ENCODE measurements at regions not wholly inside any gene's neighbourhood (a gene's known extent, or its start where the extent isn't known, plus 50 kb on each side); places are given as distances from the start of the nearest gene placed in this dataset.
"Not testable (repeated sequence)": the region's sequence is repeated elsewhere in the genome, so short reads cannot be mapped to it uniquely, and the experiment has no call there.

DNA sequence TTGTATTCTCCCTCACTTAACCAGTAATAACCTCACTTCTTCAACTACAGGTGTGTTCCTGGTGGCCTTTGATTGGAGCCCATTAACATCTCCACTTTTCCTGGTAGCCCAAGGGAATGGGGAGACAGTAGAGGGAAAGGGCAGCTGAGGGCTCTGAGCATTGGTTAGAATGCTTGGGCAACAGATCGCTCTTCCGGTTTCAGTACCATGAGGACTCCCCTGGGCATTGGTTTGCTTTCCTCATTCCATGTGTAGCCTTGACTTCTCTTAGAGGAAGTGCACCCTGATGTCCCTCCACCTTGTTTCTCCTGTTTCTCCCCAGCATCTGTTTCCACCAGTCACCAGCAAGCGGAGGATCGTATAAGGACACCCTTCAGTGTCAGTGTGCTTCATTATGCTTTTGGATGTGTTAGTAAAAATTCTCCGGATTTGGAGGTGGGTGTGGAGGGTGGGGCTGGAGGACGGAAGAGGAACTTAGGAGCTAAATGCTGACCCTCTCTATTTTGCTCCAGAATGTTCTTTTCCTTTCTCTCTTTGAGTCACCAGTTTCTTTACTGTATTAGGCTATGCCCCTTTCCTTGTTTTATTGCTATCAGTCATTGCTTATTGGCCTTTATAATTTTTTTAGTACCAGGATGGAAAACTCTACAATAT lies 50.6 kb upstream of the ZNG1B start:
- H3K4me3 ChIP-seq; FAIRE-seq; H3K4me1 ChIP-seq (ENCODE audit: control insufficient read depth, insufficient read depth, low read length); CTCF ChIA-PET; DNase-seq (ENCODE audit: low read depth, low spot score); ATAC-seq; H3K9me3 ChIP-seq (replicated peaks; ENCODE audit: control insufficient read depth, insufficient read depth, low read length); in situ Hi-C loops (cut with MboI); H3K27ac ChIP-seq (ENCODE audit: control insufficient read depth, insufficient read depth); intact Hi-C loops (cut with micrococcal nuclease; ENCODE audit: unreplicated experiment); H3K27me3 ChIP-seq (replicated peaks in 1 of 2; ENCODE audit: control insufficient read depth in 2 of 2, insufficient read depth in 2 of 2, low read length in 1 of 2); H3K79me2 ChIP-seq (ENCODE audit: control insufficient read depth, insufficient read depth, low read length); POLR2A ChIA-PET; H3K36me3 ChIP-seq (ENCODE audit: control insufficient read depth in 2 of 2, insufficient read depth in 2 of 2, low read length in 1 of 2); RAD21 ChIA-PET (ENCODE audit: unreplicated experiment); BruUV-seq (replicated peaks); H4K20me1 ChIP-seq (ENCODE audit: control insufficient read depth, insufficient read depth); H2AFZ ChIP-seq (ENCODE audit: control insufficient read depth, low read depth, low read length); H3K9ac ChIP-seq (ENCODE audit: control insufficient read depth, insufficient read depth, low read length); H3K4me2 ChIP-seq (ENCODE audit: control insufficient read depth, insufficient read depth): not testable (repeated sequence)
- SMC1A ChIA-PET (ENCODE audit: uncharacterized antibody, unreplicated experiment): interaction anchor here (1.9 kb wide), 1 partner anchor 10 kb away, joined by 6 read pairs; no protein-coding TSS in a partner anchor
- WGBS (ENCODE audit: insufficient coverage, insufficient replicate concordance, low lambda C conversion rate, missing lambda C conversion rate): 58% methylated on average over 6 of the region's 6 CpGs

DNA sequence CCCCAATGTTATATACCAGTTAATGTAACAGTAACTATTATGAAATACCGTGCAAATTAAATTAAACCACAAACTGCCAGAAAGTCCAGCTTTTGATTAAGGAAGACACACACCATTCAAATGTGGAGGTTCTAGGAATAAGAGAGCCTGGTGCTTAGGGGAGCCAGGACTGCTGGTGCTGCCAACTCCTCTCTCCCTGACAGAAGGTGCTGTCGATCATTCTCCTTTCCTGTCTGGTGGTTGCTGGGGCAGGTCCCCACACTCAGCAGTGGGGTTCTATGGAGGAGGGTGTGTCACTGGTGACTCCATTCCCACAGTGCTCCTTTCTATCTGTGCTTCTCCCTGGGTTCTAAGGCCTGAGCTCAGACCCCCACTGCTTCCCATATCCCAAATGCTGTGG lies 57.9 kb upstream of the ZNG1B start:
- H3K4me2 ChIP-seq (ENCODE audit: control insufficient read depth, insufficient read depth); H3K27ac ChIP-seq (ENCODE audit: control insufficient read depth, insufficient read depth); H3K36me3 ChIP-seq (ENCODE audit: control insufficient read depth in 2 of 2, insufficient read depth in 2 of 2, low read length in 1 of 2); CTCF ChIA-PET; H2AFZ ChIP-seq (ENCODE audit: control insufficient read depth, low read depth, low read length); in situ Hi-C loops (cut with MboI); H3K79me2 ChIP-seq (ENCODE audit: control insufficient read depth, insufficient read depth, low read length); H3K4me3 ChIP-seq; H4K20me1 ChIP-seq (ENCODE audit: control insufficient read depth, insufficient read depth); POLR2A ChIA-PET; H3K9me3 ChIP-seq (replicated peaks; ENCODE audit: control insufficient read depth, insufficient read depth, low read length); SMC1A ChIA-PET (ENCODE audit: uncharacterized antibody, unreplicated experiment); H3K4me1 ChIP-seq (ENCODE audit: control insufficient read depth, insufficient read depth, low read length); ATAC-seq; H3K9ac ChIP-seq (ENCODE audit: control insufficient read depth, insufficient read depth, low read length); FAIRE-seq; RAD21 ChIA-PET (ENCODE audit: unreplicated experiment); DNase-seq (ENCODE audit: low read depth, low spot score); BruUV-seq (replicated peaks); H3K27me3 ChIP-seq (replicated peaks in 1 of 2; ENCODE audit: control insufficient read depth in 2 of 2, insufficient read depth in 2 of 2, low read length in 1 of 2): not testable (repeated sequence)
- 79% methylated on average over 2 of the region's 2 CpGs for WGBS (ENCODE audit: insufficient coverage, insufficient replicate concordance, low lambda C conversion rate, missing lambda C conversion rate)
- intact Hi-C loops (cut with micrococcal nuclease; ENCODE audit: unreplicated experiment): loop anchor here (10.0 kb wide), 1 partner anchor 85 kb away; no protein-coding TSS in a partner anchor

Measured in GM12878 (cell line).